ENCODE measurements at regions not wholly inside any gene's neighbourhood (a gene's known extent, or its start where the extent isn't known, plus 50 kb on each side); places are given as distances from the start of the nearest gene placed in this dataset.

DNA sequence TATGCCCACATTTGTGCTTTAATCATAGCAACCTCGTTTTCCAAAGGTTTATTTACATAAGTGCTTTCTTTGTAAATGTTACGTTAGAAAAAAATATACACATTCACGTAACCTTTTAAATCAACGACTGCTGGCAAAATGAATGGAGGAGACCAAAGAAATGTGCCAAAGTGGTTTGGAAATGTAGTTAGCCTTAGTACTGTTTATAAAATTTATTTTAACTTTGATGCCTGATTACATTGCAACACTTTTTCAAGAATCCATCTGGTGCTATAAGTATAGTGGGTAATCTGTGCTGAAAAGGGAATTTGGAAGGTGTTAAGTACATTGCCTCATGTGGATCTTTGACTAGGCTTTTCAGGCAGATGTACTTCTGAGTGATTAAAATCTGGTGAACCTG lies 108.9 kb downstream of the IFI44 start:
- WGBS, result 20% methylated on average over 4 of the region's 4 CpGs
- DNase-seq (ENCODE audit: low spot score), result no peak
- Histone ChIP-seq H3K4me1 (replicated peaks) (no peaks in the 10 kb centered on the region), H3K27me3 (replicated peaks; ENCODE audit: insufficient read depth) (no peaks in the 10 kb centered on the region), H3K27ac (no peak overlapping the region), H3K9me3 (no peaks in the 10 kb centered on the region), H3K36me3 (no peaks in the 10 kb centered on the region), H3K4me3 (no peak overlapping the region)
- intact Hi-C loops (cut with DNase I), result no loop called here
- no peak for TF ChIP-seq POLR2A (IDR thresholded peaks at IDR 0.05)
- no peak for TF ChIP-seq POLR2AphosphoS5 (IDR thresholded peaks at IDR 0.05)
- TF ChIP-seq, protein P1, sequence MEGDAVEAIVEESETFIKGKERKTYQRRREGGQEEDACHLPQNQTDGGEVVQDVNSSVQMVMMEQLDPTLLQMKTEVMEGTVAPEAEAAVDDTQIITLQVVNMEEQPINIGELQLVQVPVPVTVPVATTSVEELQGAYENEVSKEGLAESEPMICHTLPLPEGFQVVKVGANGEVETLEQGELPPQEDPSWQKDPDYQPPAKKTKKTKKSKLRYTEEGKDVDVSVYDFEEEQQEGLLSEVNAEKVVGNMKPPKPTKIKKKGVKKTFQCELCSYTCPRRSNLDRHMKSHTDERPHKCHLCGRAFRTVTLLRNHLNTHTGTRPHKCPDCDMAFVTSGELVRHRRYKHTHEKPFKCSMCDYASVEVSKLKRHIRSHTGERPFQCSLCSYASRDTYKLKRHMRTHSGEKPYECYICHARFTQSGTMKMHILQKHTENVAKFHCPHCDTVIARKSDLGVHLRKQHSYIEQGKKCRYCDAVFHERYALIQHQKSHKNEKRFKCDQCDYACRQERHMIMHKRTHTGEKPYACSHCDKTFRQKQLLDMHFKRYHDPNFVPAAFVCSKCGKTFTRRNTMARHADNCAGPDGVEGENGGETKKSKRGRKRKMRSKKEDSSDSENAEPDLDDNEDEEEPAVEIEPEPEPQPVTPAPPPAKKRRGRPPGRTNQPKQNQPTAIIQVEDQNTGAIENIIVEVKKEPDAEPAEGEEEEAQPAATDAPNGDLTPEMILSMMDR (IDR thresholded peaks at IDR 0.05), result no peak

DNA sequence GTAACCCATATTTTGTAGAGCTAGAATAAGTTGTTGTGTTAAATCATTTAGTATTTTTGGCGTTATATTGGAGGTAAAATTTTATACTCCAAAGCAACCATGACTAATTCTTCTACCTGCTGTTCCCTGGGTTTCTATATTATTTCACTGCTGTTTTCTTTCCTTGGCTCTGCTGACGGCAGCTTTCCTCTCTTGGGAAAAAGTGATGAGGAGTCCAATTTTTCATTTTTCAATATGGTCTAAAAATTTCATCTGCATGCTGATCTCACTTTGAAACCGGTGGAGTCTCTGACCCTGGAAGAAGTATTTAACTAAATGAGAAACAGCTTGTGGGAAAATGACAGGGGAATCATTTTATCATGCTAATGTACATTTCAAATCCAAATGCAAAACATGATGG lies 110.2 kb downstream of the IFI44 start:
- Histone ChIP-seq H3K27ac (no peak overlapping the region), H3K36me3 (no peaks in the 10 kb centered on the region), H3K4me3 (no peak overlapping the region), H3K4me1 (replicated peaks) (no peaks in the 10 kb centered on the region), H3K9me3 (no peaks in the 10 kb centered on the region), H3K27me3 (replicated peaks; ENCODE audit: insufficient read depth) (no peaks in the 10 kb centered on the region)
- DNase-seq (ENCODE audit: low spot score), result no peak
- intact Hi-C loops (cut with DNase I), result no loop called here
- TF ChIP-seq POLR2AphosphoS5 (IDR thresholded peaks at IDR 0.05), result no peak
- no peak for TF ChIP-seq POLR2A (IDR thresholded peaks at IDR 0.05)
- WGBS, result 89% methylated on average over 3 of the region's 3 CpGs

GRCh38 chr1:78760858-78761257 lies 111.2 kb downstream of the IFI44 start:
- Histone ChIP-seq H3K27me3 (replicated peaks; ENCODE audit: insufficient read depth) (no peaks in the 10 kb centered on the region), H3K9me3 (no peaks in the 10 kb centered on the region), H3K36me3 (no peaks in the 10 kb centered on the region), H3K4me3 (no peak overlapping the region), H3K27ac (no peak overlapping the region), H3K4me1 (replicated peaks) (no peaks in the 10 kb centered on the region)
- TF ChIP-seq, protein P1 (IDR thresholded peaks at IDR 0.05), result no peak
- no peak for TF ChIP-seq POLR2AphosphoS5 (IDR thresholded peaks at IDR 0.05)
- TF ChIP-seq POLR2A (IDR thresholded peaks at IDR 0.05), result no peak
- 43% methylated on average over 2 of the region's 2 CpGs for WGBS
- intact Hi-C loops (cut with DNase I), result no loop called here
- no peak for DNase-seq (ENCODE audit: low spot score)

- H3K9me3 ChIP-seq, result no peaks in the 10 kb centered on the region
- 92% methylated on average over 4 of the region's 4 CpGs for WGBS
- H3K27ac ChIP-seq, result no peak overlapping the region
- no peaks in the 10 kb centered on the region for H3K27me3 ChIP-seq (replicated peaks; ENCODE audit: insufficient read depth)
- intact Hi-C loops (cut with DNase I), result no loop called here
- DNase-seq (ENCODE audit: low spot score), result no peak
- no peaks in the 10 kb centered on the region for H3K4me1 ChIP-seq (replicated peaks)
- no peak overlapping the region for H3K4me3 ChIP-seq
- H3K36me3 ChIP-seq, result no peaks in the 10 kb centered on the region
- TF ChIP-seq POLR2A (IDR thresholded peaks at IDR 0.05) (no peak), POLR2AphosphoS5 (IDR thresholded peaks at IDR 0.05) (no peak)
- TF ChIP-seq, protein P1 (IDR thresholded peaks at IDR 0.05), result no peak
Observed at GRCh38 chr1:78762113-78762512, 112.5 kb downstream of the IFI44 start.

GRCh38 chr1:78765489-78765888 lies 115.9 kb downstream of the IFI44 start:
- WGBS, result 96% methylated on average over 3 of the region's 3 CpGs
- TF ChIP-seq POLR2AphosphoS5 (IDR thresholded peaks at IDR 0.05) (no peak), POLR2A (IDR thresholded peaks at IDR 0.05) (no peak)
- TF ChIP-seq, protein P1 (IDR thresholded peaks at IDR 0.05), result no peak
- no peak overlapping the region for H3K27ac ChIP-seq
- no peak overlapping the region for H3K4me3 ChIP-seq
- H3K4me1 ChIP-seq (replicated peaks), result no peaks in the 10 kb centered on the region
- H3K27me3 ChIP-seq (replicated peaks; ENCODE audit: insufficient read depth), result no peaks in the 10 kb centered on the region
- no peaks in the 10 kb centered on the region for H3K36me3 ChIP-seq
- DNase-seq (ENCODE audit: low spot score), result no peak
- H3K9me3 ChIP-seq, result no peaks in the 10 kb centered on the region
- intact Hi-C loops (cut with DNase I), result no loop called here
